ENCODE measurements at regions not wholly inside any gene's neighbourhood (a gene's known extent, or its start where the extent isn't known, plus 50 kb on each side); places are given as distances from the start of the nearest gene placed in this dataset.
"Not testable (repeated sequence)": the region's sequence is repeated elsewhere in the genome, so short reads cannot be mapped to it uniquely, and the experiment has no call there.

GRCh38 chr10:38364073-38364472, 269.9 kb downstream of the ZNF37A start:
- not testable (repeated sequence) for DNase-seq

- DNase-seq: not testable (repeated sequence)
These were observed 271.8 kb downstream of the ZNF37A start for GRCh38 chr10:38365917-38366316.

GRCh38 chr10:38383800-38384199, 289.7 kb downstream of the ZNF37A start:
- not testable (repeated sequence) for DNase-seq

DNA sequence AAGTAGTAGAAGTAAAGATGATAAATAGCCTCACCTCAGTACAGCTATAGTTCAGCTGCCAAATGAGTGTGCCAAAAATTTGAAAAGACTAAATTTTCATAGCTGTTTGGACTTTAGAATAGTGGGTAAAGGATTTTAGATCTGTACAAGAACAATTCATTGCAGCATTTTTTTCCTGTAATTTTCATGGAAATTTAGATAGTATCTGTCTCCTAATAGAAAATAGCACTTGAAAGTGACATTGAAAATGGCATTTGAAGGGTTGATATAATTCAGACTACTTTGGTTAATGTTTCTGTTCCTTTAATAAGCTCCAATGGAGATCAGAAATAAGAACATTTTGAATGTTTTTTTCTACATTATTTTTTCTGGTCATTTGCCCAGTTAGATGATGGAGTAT, 292.7 kb downstream of the ZNF37A start:
- DNase-seq: not testable (repeated sequence)

DNA sequence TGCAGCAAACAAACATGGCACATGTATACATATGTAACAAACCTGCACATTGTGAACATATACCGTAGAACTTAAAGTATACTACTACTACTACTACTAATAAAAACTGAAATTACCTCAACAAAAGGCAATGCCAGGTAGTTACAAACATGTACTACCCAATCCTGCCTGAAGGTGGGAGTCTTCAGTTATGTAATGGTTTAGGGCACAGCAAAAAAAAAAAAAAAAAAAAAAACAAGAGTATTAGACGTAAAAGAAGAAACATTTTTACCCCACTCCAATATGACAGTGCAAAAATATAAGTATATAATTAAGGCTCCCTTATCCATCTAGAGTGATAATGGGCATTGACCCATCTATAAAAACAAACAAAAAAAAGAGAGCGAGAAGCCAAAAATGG, 296.6 kb downstream of the ZNF37A start:
- not testable (repeated sequence) for DNase-seq

GRCh38 chr10:38395465-38395864, 301.3 kb downstream of the ZNF37A start:
- not testable (repeated sequence) for DNase-seq

GRCh38 chr10:38396178-38396954, 302.2 kb downstream of the ZNF37A start:
- DNase-seq: not testable (repeated sequence)

- not testable (repeated sequence) for DNase-seq
These were observed 307.4 kb downstream of the ZNF37A start for GRCh38 chr10:38401565-38401964.

DNA sequence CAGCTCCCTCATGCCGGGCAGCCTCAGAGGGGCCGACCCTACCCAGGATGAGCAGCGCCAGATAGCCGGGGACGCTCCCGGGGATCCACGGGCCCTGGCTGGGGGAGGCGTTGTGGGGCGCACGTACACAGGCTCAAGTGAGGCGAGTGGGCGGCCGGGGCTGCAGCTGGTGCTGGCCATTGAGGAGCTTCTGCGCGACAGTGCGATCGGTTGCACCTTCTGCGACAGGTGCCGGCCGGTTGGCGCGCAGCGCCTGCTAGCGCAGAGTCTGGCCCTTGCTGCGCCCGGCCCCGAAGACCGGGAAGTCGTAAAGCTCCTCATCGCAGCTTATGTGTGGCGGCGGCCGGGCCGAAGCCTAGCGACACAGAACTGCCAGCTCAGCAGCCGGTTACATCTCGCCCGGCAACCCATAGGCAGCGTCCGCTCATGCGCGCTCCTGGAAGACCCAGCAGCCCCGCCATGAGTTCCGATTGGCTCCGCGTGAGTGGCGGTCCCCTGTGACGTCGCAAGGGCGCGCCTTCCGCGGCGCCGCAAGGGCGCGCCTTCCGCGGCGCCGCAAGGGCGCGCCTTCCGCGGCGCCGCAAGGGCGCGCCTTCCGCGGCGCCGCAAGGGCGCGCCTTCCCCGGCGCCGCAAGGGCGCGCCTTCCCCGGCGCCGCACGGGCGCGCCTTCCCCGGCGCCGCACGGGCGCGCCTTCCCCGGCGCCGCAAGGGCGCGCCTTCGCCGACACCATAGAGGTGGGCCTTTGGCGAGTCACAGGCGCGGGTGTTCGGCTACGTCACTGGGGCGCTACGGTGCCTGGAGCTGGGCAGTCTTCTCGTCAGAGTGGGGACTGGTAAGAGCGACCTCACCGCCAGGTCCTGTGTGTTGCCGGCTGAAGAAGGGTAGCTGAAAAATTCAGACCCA, 308.6 kb downstream of the ZNF37A start:
- peak; percentile 94 for DNase-seq

- DNase-seq: not testable (repeated sequence)
These were observed 309.4 kb downstream of the ZNF37A start for GRCh38 chr10:38403347-38404117.

DNA sequence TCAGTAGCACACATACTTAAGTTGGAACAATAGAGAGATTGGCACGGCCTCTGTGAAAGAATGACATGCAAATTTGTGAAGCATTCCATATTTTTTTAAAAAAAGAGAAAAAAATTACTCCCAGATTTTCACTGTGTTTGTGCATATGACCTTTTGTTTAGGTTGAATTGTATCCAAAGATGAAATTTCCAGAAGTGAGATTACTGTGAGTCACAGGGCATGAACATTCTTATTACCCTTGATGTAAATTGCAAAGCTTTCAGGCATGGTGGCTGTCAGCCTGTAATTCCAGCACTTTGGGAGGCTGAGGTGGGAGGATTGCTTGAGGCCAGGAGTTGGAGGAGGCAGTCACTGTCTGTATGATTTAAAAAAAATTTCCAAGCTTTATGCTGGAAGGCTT, 329.5 kb downstream of the ZNF37A start:
- DNase-seq: not testable (repeated sequence)

DNA sequence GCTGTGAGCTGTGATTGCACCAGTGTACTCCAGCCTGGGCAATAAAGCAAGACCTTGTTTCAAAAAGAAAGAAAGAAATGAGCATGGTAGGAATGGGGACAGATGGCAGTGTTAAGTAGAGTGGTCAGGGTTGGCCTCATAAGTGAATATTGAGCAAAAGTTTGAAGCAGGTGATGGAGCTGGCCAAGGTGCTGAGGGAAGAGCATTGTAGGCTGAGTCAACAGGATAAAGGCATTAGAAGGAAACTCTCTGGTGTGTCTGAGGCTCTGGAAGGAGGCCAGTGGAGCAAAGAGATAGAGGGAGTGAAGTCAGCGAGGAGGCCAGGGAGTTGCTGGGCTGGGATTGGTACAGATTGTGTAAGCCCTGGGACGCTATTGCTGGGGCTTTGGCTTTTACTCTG, 336.1 kb downstream of the ZNF37A start:
- not testable (repeated sequence) for DNase-seq

DNA sequence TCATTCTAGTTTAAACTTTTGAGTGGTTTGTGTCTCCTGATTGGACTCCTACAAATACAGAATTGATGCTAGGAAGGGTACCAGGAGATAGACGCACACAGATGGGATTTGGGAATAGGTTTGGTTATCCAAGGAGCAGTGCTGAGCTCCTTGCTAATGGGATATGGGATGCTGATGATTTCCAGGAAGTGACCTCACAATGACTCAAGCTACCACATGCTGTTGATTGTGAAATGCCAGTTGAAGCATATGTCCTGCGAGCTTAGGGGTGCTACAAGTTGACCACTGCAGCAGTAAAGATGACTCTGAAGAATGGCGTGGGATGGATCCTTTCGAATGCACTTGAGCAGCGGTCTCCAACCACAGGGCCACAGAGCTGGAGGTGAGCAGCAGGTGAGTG, 343.2 kb downstream of the ZNF37A start:
- DNase-seq: not testable (repeated sequence)

DNA sequence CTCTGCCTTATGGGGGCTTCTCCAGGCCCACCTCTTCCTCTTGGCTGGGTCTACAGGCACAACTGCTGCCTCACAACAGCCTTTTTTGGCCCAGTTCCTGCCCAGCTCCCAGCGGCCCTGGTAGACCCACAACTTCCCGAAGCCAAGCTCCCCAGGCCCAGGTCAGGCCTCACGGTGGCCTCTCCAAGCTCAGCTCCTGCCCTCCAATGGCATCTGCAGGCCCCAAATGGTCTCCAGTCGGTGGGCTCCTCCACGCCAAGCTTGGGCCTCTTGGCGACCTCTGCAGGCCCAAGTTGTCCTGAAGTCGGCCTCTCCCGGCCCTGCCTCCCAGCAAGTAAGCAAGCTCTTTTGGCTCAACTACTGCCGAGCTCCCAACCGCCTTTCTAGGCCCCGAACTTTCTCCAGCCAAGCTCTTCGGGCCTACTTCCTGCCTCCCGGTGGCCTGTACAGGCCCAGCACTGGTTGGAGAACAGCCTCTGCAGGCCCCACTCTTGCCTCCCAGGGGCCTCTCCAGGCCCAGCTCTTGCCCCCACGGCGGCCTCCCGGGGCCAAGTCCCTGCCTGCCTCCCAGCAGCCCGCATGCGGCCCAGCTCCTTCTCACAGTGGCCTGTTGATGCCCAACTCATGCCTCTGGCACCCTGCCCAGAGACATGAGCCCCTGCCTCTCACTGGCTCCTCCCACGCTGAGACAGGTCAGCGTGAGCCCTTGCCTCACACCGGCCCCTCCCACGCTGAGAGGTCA, 354.6 kb downstream of the ZNF37A start:
- DNase-seq: not testable (repeated sequence)

- DNase-seq: not testable (repeated sequence)
These were observed 355.5 kb downstream of the ZNF37A start for GRCh38 chr10:38449618-38450017.

GRCh38 chr10:38450372-38451057, 356.4 kb downstream of the ZNF37A start:
- DNase-seq: not testable (repeated sequence)

DNA sequence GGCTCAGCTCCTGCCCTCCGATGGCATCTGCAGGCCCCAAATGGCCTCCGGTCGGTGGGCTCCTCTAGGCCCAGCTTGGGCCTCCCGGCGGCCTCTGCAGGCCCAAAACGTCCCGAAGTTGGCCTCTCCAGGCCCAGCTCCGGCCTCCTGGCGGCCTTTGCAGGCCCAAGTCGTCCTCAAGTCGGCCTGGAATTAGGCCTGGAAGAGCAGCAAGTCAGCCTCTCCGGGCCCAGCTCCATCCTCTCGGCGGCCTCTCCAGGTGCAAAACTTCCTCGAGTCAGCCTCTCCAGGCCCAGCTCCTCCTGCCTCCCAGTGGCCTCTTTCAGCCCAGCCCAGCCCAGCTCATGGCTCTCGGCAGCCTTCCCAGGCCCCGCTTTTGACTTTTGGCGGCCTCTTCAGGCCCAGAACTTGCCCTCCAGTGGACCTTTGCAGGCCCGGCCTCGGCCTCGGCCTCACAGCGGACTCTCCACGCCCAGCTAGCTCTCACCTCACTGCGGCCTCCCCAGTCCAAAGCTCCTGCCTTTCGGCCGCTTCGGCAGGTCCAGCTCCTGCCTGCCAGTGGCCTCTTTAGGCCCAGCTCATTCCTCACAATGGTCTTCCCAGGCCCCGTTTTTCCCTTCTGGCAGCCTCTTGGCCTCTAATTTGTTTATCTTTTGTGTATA, 357.3 kb downstream of the ZNF37A start:
- DNase-seq: not testable (repeated sequence)
